HG03460 (cell line): ENCODE measurements at regions not wholly inside any gene's neighbourhood (a gene's known extent, or its start where the extent isn't known, plus 50 kb on each side); places are given as distances from the start of the nearest gene placed in this dataset.
A peak's percentile ranks its signal among the peaks of the same experiment; 100 is the strongest.
"Not testable (repeated sequence)": the region's sequence is repeated elsewhere in the genome, so short reads cannot be mapped to it uniquely, and the experiment has no call there.

Experiments
- ATAC-seq: cut with Tn5 transposase; IDR thresholded peaks from one replicate; pipeline ENCODE4 v1.9.1; 2021; ENCODE audit not compliant: unreplicated experiment

DNA sequence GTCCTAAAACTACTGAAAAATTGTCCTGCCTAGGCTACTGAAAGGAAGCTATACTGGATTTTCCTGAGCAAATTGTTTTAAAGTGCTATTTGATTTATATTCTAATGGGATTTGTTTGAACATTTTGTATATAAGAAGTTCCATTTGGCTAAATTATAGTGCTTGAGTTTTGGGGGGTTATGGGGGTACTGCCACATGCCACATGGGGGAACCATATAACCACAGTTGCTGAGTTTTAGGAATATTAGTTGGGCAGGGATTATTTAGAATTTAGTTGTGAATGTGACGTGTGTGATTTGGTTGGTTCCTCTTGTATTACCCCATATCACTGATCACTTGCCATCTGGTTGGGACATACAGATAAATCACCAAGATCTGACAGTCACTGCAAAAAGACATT, 224.5 kb upstream of the TAPT1 start:
- no peak for ATAC-seq

DNA sequence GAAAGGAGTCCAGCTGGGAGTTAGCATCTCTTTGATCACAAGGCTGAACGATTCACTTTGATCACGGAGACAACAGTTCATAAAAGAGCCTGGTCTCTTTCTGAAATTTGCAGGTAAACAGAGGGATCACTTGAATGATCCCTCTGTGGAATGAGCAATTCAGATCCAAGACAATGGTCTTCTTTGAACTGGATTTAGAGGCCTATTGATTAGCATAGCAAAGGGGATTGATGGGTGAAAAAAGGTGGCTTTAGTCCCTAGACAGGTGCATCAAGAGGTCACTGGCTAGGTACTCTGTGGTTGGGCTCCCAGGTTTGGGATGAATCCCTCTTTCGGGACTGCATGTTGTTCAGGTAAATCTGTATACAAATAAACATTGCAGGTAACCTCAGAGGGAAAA, 223.8 kb upstream of the TAPT1 start:
- no peak for ATAC-seq

DNA sequence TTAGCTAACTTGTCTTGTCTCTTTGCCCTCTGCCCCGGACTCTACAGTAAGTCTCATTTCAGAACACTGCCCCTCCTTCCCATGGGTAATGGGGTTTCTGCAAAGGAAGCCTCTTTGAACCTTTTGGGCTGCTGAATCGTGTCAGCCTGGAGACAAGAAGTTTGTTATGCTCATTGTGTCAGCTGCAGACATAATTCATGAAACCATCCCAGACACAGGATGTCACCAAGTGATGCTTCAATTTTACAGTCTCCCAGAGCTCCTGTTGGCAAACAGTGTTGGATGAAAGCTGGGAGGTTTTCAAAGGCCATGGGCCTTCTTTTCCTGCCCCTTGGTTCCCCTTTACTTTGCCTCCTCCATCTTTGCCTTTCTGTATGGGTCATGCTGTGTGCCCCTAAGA, 223.1 kb upstream of the TAPT1 start:
- no peak for ATAC-seq

DNA sequence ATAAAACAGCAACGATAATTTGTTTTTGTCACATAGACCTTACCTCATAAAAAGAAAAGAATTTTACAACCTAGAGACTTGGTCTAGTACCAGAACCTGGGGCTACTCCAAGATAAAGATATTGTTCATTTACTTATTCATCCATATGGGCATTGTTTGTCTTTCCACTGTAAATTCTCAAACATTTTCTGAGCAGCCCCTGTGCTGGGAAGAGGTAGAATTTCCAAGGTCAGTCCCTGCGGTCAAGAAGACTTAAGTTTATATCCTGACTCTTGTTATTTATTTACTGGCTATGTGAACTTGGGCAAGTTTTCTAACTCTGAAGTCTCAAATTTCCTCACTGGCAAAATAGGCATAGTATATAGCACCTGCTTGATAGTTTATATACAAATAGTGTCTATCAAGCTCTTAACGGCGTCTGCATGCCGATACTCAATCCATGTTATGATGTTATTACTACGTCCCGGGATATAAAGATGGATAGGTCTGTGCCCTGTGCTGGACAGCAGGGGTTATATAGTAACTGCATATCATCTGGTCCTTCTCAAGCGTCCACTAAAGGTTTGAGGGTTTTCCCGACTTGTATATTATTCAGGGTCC, 222.1 kb upstream of the TAPT1 start:
- no peak for ATAC-seq

DNA sequence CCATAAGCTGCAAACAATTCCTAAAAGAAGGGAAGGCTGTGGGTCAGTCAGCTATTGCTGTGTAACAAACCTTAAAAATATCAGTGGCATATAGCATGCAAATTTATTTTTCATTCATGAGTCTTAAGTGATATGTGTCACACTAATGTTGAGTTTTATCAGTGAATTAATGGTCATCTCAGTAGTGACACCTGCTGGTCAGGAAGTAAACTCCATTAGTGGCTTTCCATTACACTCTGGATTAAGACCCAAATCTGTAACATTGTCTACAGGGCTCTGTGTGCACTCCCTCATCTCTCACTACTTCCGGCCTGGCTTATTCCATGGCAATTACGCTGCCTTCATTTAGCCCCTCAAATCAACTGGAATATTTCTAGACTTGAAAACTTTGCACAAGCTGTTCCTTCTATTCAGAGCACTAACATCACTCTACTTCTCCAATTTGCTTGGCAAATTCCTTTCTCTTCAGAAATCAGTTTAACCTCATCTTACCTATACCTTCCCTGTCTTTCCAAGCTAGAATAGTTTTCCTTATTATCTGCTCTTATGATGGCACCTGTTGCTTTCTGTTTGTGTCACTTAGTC, 217.3 kb upstream of the TAPT1 start:
- ATAC-seq = peak; percentile 79

DNA sequence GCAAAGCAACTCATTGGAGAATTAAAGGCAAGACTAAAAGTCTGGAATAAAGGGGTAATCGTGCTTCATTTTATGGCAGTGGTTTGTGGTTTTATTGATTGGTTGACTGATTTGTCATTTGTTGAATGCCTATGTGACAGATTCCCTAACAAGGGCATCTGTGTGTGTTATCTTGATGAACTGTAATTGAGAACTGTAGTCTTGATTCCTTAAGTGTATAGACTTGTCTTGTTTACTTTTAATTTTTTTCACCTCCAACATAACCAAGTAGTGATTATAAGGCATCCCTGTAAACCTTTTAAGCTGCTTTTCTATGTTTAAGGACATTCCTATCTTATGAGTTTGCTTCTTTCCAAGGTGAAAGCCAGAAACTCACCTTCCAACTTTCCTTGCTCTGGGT, 216.0 kb upstream of the TAPT1 start:
- ATAC-seq = no peak

DNA sequence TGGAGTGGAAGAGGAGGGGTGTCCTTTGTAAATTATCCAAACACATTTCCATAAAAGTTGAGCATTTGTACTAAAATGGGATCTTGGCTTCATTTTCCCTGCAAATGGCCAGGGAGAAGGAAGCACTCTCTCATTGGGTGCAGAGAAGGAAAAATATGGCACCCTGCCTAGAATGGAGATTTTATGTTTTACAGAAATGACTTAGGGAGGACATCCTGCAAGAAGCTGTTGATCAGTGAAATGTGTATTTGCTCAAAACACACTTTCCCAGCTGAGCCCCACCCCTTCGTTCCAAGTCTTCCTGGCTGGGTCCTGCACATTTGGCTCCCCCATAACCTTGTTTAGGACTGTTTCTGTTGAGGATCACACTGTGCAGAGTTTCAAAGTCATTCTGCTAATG, 213.5 kb upstream of the TAPT1 start:
- no peak for ATAC-seq

DNA sequence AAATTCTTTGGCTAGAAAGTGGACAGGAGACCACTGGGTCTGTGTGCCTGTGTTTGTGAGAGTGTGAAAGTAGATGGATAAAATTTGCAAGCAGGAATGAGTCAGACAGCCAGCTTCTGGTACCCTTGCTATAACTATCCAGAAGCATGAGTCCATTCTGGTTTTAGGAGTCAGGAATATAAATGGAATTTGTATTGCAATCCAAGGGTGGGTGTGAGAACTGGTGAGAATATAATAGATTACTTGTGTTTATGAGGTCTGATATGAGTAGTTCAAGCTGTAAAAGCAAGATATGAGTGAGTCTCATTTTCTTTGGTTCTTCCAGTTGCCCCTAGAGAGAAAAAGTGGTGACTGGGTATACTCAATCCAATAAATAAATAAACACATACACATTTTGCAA, 212.7 kb upstream of the TAPT1 start:
- ATAC-seq = no peak

DNA sequence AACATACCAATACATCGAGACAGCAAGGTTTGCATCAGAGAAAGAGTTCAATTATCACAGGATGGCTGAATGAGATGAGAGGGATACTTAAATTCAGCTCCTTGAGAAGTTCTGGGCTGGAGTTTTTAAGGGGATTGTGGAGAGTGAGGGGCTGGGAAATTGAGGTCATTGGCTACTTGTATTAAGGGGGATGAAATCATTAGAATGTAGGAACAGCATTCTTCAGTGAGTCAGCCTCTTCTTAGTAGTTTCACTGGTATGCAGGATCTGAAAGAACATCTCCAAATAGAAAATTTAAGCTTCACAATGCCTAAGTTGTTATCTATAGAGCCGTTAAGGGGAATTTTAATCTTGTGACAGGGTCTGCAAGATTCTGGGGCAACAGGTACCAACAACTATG, 211.6 kb upstream of the TAPT1 start:
- no peak for ATAC-seq

DNA sequence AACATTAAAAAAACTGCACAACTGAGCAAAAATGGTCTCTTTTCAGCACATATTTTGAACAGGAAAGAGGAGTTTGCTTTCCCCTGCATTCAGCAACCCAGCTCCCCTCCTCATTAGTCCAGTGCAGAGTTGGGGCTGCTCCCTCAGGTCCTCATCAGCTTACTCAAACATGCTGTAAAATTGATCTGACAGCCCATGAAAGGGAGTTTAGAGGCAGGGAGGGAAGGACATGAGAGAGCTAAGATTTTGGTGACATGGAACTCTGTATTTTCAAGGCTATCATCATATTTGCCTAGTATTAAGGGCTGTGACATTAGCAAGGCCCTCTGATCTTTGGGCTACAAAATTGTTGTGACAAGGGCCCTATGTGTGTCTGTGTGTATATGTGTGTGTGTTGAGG, 205.6 kb upstream of the TAPT1 start:
- ATAC-seq = no peak

DNA sequence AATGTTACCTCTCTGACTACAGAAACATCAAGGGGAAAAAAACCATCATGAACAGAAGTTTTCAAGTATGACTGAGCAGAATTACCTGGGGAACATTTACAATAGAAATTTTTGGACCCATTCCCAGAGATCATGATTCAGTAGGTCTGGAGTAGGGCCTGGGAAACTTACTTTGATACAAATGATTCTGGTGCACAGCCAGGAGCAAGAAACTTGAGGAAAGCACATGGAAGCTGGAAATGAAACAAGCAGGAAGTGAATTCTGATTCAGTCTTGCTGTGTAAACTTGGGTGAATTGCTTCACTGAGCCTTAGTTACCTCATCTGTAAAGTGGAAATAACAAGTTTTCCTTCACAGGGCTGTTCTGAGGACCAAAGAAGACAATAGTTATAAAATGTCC, 192.5 kb upstream of the TAPT1 start:
- ATAC-seq = no peak

DNA sequence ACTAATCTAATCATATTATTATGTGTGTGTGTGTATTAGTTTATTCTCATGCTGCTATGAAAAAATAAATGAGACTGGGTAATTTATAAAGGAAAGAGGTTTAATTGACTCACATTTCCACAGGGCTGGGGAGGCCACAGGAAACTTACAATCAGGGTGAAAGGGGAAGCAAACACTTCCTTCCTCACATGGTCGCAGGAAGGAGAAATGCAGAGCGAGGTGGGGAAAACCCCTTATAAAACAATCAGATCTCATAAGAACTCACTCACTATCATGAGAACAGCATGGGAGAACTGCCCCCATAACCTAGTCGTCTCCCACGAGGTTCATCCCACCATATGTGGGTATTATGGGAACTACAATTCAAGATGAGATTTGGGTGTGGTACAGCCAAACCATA, 190.9 kb upstream of the TAPT1 start:
- ATAC-seq = no peak

DNA sequence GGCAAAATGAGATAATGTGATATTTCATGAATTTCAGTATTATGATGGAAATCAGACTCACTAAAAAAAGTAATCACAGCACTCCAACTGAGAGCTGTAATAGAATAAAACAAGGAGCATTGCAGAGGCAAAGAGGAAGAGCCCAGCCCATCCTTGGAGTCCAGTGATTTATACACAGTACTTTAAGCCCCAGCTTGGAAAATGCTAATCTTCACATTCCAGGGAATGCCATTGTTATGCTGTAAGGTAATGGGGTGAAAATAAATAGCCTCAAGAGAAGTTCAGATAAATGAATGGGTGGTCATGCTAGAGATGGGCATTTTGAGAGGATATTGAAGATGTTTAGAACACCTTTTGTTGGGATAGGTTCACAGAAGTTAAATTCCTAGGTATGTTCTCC, 190.3 kb upstream of the TAPT1 start:
- ATAC-seq = no peak

DNA sequence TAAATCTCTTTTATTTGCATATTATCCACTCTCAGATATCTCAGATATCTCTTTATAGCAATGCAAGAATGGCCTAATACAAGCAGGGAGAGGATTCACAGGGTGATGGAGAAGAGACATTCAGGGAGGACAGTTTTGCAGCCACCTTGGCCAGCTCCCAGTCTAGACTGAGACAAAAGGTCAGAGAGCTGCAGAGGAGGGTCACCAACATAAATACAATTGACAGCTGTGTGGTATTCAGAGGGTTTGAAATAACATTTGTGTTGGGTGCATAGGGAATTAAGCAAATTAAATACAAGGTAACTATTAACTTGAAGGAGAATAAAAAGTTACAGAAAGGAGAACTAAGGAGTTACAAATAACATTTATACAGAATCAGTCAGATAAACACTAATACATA, 189.5 kb upstream of the TAPT1 start:
- no peak for ATAC-seq

DNA sequence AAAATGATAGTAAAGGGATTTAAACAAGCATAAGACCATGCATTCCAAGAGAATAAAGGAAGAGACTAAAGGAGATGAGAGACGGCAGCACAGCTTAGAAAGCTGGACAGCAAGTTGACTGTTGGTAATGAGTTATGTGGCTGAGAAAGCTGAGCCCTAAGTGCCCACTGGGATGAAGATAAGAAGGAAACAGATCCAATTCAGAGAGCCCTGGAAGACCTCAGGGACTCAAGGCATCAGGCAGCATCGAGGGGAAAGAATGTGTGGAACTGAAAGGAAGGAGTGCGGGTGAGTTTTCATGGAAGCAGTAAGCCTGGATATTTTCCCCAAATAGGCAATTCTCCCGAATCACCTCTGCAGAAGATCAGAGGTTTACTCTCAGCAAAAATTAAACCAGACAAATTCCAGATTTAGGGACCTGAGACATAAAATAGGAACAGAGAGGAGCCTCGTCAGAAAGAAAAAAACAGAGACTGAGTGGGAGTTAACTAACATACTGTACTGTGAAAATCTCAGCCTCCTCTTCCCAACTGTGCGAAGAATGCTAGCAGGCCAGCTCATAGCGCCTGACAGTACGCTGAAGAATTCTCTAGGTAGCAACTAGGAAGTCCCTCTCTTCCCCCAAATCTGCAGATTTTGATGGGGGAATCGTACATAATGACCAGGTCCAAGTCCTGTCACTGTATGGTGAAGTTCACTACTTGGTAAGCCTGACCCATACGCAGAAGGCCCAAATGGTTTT, 187.7 kb upstream of the TAPT1 start:
- ATAC-seq = no peak

DNA sequence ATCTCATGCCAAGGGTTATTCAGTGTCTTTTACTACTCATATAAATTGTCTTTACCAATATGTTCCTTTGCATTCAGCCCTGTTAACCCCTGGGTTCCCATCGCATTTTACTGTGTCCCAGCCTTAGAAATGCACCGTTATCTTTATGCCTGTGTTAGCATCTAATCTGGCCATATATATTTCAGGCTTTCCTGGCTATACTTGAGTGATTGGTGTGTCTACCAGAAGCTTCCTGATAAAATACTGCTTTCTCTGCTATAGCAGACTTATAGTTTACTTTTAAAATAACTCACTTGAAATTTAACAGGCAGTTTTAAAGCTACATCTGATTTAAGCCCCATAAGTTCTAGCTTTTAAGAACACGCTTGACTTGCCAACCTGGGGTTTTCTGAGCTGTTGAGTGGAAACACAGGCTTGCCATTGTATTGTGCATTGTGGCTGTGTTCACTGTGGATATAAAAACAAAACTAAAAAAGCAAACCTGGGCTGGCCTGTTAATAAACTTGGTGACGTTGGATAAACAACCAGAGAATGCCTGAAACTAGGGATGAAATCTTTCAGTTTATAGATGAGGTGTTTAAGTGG, 185.3 kb upstream of the TAPT1 start:
- no peak for ATAC-seq

DNA sequence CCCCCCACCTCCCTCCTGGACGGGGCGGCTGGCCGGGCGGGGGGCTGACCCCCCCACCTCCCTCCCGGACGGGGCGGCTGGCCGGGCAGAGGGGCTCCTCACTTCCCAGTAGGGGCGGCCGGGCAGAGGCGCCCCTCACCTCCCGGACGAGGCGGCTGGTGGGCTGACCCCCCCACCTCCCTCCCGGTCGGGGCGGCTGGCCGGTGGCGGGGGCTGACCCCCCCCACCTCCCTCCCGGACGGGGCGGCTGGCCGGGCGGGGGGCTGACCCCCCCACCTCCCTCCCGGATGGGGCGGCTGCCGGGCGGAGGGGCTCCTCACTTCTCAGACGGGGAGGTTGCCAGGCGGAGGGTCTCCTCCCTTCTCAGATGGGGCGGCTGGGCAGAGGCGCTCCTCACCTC, 166.9 kb upstream of the TAPT1 start:
- not testable (repeated sequence) for ATAC-seq

DNA sequence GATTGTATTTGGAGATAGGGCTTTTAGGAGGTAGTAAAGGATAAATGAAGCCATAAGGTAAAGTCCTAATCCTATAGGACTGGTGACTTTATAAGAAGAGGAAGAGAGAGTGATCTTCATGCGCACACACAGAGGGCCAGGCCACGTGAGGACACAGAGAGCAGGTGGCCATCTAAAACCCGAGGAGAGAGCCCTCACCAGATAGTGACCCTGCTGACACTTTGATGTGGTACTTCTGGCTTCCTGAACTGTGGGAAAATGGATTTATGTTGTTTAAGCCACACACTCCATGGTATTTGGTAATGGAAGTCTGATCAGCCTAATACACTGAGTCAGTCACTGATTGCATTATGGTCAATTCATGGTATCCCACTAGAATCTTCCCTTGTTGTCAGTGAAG, 164.9 kb upstream of the TAPT1 start:
- ATAC-seq = no peak

DNA sequence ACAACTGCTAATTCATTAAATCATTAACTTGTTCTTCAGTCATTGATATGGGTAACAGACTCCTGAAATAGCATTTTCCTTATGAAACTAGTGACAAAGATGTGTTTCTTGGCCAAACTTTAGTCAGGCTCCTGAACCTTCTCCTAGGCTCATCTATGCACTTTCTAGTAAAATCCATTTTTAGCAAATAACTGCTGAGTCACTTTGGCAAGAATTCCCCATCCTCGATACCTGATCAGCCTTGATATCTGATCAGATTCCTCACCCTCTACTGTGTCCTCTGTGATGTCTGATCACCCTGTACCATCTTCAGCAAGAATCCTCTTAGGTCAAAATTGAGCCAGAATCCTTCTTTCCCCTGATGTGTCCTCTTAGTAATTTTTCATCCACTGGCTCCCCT, 161.2 kb upstream of the TAPT1 start:
- no peak for ATAC-seq

DNA sequence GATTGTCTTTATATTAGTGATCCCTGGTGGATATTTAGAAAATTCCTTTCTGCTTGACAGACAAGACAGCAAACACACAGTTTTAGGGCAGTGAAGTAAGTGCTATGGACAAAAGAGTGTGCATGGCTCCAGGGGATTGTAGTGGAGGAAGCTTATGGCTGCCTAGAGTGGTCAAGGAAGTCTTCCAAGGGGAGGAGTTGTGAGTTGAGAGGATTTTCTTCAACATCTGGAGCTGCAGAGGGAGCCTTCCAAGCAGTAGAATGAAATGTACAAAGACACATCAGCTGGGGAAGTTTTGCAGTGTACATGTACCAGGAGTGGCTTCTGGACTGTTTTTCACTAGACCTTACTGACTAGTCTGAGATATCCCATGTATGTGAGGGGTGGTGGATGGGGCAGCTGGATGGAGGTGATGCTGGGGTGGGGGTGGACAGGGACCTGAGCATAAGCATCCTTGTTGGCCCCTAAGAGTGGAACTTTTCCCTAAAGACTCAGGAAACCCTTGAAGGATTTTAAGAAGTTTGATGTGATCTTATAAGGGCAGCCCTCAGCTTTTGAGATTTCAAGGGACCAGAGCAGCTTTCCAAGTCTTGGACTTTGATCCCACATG, 160.5 kb upstream of the TAPT1 start:
- no peak for ATAC-seq

DNA sequence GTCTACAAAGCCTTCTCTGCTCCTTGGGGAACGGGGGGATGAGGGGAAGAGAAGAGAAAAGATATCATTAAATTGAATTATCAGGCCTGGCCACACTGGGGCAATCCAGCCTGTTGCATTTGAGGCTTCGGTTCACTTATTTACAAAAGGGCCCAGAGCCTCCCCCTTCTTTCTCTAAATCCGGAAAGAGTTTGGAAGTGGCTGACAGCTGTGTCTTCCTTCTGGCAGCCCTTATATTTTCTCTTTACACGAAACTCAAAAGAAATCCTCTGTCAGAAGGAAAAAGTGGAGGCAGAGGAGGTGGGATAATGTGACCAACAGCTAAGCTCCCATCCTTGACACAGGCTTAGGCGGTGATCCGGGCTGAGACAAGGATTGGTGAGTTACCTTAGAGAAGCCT, 158.3 kb upstream of the TAPT1 start:
- no peak for ATAC-seq

DNA sequence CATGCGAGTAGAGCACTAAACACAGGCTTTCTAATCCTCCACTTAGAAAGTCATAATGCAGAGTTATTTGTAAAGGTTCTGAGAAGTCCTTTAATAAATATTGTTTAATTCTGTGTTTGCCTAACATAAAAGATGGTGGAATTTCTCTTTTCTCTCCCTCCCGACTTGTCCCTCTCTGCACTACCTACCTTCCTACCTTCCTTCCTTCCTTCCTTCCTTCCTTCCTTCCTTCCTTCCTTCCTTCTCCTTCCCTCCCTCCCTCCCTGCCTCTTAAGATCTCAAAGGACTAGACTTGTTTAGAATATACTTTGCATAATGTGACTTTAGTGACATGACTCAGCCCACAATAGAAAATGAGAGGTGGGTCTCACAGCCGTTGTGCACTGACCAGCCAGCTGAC, 156.3 kb upstream of the TAPT1 start:
- no peak for ATAC-seq
